Neural cell (in vitro differentiated cells): ENCODE measurements at regions not wholly inside any gene's neighbourhood (a gene's known extent, or its start where the extent isn't known, plus 50 kb on each side); places are given as distances from the start of the nearest gene placed in this dataset.

Experiments
- H2AFZ ChIP-seq: fragments of 200-600, 300-800 bp; sonication (generic), shearing (Covaris generic); 2 replicates; pipeline ENCODE4 v1.6.0; 2014; ENCODE audit warnings: low read depth, mild to moderate bottlenecking, antibody characterized with exemption, low read length, moderate library complexity
- H3F3A ChIP-seq: fragments of 200-600 bp; shearing (Covaris generic); 2 replicates; pipeline ENCODE4 v1.6.1; 2016; ENCODE audit warnings: mild to moderate bottlenecking, moderate library complexity, mixed read lengths, antibody characterized with exemption, low read length; ENCODE audit not compliant: insufficient read depth, poor library complexity, severe bottlenecking
- H3K27ac ChIP-seq: fragments of 200-600, 300-800 bp; sonication (generic), shearing (Covaris generic); 2 replicates; pipeline ENCODE4 v1.5.1; 2014; ENCODE audit warnings: mild to moderate bottlenecking, low read length, moderate library complexity
- H3K27me3 ChIP-seq: fragments of 300-800, 200-600 bp; sonication (generic), shearing (Covaris generic); 2 replicates; pipeline ENCODE4 v1.6.0; 2014; ENCODE audit warnings: mild to moderate bottlenecking, low read depth, low read length, moderate library complexity; ENCODE audit not compliant: insufficient read depth
- H3K36me3 ChIP-seq: fragments of 300-800, 200-600 bp; sonication (generic), shearing (Covaris generic); 2 replicates; pipeline ENCODE4 v1.5.1; 2014; ENCODE audit warnings: mild to moderate bottlenecking, antibody characterized with exemption, low read length, moderate library complexity; ENCODE audit not compliant: insufficient read depth
- H3K4me2 ChIP-seq: fragments of 300-800, 200-600 bp; sonication (generic), shearing (Covaris generic); 2 replicates; pipeline ENCODE4 v1.6.0; 2014; ENCODE audit warnings: mild to moderate bottlenecking, low read length
- H3K4me3 ChIP-seq: fragments of 300-800, 200-600 bp; sonication (generic), shearing (Covaris generic); 2 replicates; pipeline ENCODE4 v1.5.1; 2014; ENCODE audit warnings: mild to moderate bottlenecking, low read length, moderate library complexity
- H3K79me2 ChIP-seq: fragments of 200-600 bp; shearing (Covaris generic); replicated peaks from 2 replicates; pipeline ENCODE4 v1.6.0; 2014; ENCODE audit warnings: mild to moderate bottlenecking, low read length, moderate library complexity; ENCODE audit not compliant: insufficient read depth
- H3K9ac ChIP-seq: fragments of 300-800, 200-600 bp; sonication (generic), shearing (Covaris generic); 2 replicates; pipeline ENCODE4 v1.6.1; 2016; ENCODE audit warnings: mild to moderate bottlenecking, low read length, mixed read lengths
- H3K9me2 ChIP-seq: fragments of 200-600 bp; shearing (Covaris generic); 2 replicates; pipeline ENCODE4 v1.6.1; 2016; ENCODE audit warnings: mild to moderate bottlenecking, low read length, mixed read lengths; ENCODE audit not compliant: insufficient read depth
- H3K9me3 ChIP-seq: fragments of 200-600, 300-800 bp; sonication (generic), shearing (Covaris generic); 2 replicates; pipeline ENCODE4 v1.6.1; 2016; ENCODE audit warnings: mild to moderate bottlenecking, mixed run types, low read length, moderate library complexity, mixed read lengths
- H4K20me1 ChIP-seq: fragments of 200-600 bp; shearing (Covaris generic); 2 replicates; pipeline ENCODE4 v1.6.1; 2016; ENCODE audit warnings: mild to moderate bottlenecking, mixed run types; ENCODE audit not compliant: insufficient read depth
- CTCF ChIP-seq: fragments of 450-650 bp; IDR thresholded peaks from 2 replicates; pipeline ENCODE4 v1.5.1; 2014; ENCODE audit warnings: antibody characterized with exemption, mild to moderate bottlenecking, moderate library complexity; ENCODE audit not compliant: poor library complexity, severe bottlenecking
- EP300 ChIP-seq: fragments of 450-650 bp; conservative IDR thresholded peaks from 2 replicates; pipeline ENCODE4 v1.6.1; 2014; ENCODE audit warnings: antibody characterized with exemption, mild to moderate bottlenecking, moderate library complexity; ENCODE audit not compliant: poor library complexity, severe bottlenecking
- EZH2 ChIP-seq: fragments of 200-600, 300-800 bp; shearing (Covaris generic), sonication (generic); IDR thresholded peaks from 2 replicates; pipeline ENCODE4 v1.6.1; 2014; ENCODE audit warnings: antibody characterized with exemption, low read length, borderline replicate concordance, mild to moderate bottlenecking; ENCODE audit not compliant: insufficient read depth, poor library complexity, severe bottlenecking
- MXI1 ChIP-seq: fragments of 450-650 bp; conservative IDR thresholded peaks from 2 replicates; pipeline ENCODE4 v1.6.1; 2014; ENCODE audit warnings: antibody characterized with exemption, mild to moderate bottlenecking; ENCODE audit not compliant: poor library complexity, severe bottlenecking
- POLR2AphosphoS5 ChIP-seq: IDR thresholded peaks from 2 replicates; pipeline ENCODE4 v1.6.1; 2012
- RAD21 ChIP-seq: fragments of 450-650 bp; conservative IDR thresholded peaks from 2 replicates; pipeline ENCODE4 v1.6.1; 2014; ENCODE audit warnings: antibody characterized with exemption, mild to moderate bottlenecking, moderate library complexity
- SMC3 ChIP-seq: fragments of 450-650 bp; conservative IDR thresholded peaks from 2 replicates; pipeline ENCODE4 v1.6.1; 2014; ENCODE audit warnings: antibody characterized with exemption, mild to moderate bottlenecking, moderate library complexity; ENCODE audit not compliant: poor library complexity
- TAF1 ChIP-seq: IDR thresholded peaks from 2 replicates; pipeline ENCODE4 v1.6.1; 2012; ENCODE audit warnings: low read depth
- TF ChIP-seq, protein P1 (sequence below): IDR thresholded peaks from 2 replicates; pipeline ENCODE4 v1.6.1; 2012; ENCODE audit warnings: borderline replicate concordance

DNA sequence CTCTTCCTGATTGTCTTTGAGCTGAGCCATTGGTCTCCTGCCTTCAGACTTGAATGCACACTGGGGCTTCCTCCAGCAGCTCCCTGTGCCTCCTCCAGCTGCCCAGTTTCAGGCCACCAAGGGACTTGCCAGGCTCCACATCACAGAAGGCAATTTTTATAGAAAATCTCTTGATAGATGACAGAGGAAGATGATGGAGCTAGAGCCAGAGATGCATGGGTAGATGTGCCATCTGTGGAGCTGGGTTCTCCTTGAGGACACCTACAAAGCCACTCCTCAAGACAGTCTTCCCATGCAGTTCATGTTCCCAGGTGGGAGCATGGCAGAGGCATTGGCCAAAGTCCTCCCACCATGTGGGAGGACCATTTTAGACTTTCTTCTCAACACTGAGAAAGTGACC is 239.6 kb upstream of the IRX1 start:
- no peak overlapping the region for H3K27ac ChIP-seq
- H3K36me3 ChIP-seq: no peaks in the 10 kb centered on the region
- H3K9me2 ChIP-seq: no peaks in the 10 kb centered on the region
- no peak overlapping the region for H3K4me2 ChIP-seq
- H3K9me3 ChIP-seq: no peaks in the 10 kb centered on the region
- no peaks in the 10 kb centered on the region for H3F3A ChIP-seq
- H3K79me2 ChIP-seq: no peaks in the 10 kb centered on the region
- H3K4me3 ChIP-seq: no peak overlapping the region
- H3K27me3 ChIP-seq: no peaks in the 10 kb centered on the region
- no peaks in the 10 kb centered on the region for H4K20me1 ChIP-seq
- no peak overlapping the region for H2AFZ ChIP-seq
- TF ChIP-seq EP300: no peak
- TF ChIP-seq CTCF: no peak
- TF ChIP-seq SMC3: no peak
- TF ChIP-seq POLR2AphosphoS5: no peak
- TF ChIP-seq EZH2: no peak
- TF ChIP-seq, protein P1, sequence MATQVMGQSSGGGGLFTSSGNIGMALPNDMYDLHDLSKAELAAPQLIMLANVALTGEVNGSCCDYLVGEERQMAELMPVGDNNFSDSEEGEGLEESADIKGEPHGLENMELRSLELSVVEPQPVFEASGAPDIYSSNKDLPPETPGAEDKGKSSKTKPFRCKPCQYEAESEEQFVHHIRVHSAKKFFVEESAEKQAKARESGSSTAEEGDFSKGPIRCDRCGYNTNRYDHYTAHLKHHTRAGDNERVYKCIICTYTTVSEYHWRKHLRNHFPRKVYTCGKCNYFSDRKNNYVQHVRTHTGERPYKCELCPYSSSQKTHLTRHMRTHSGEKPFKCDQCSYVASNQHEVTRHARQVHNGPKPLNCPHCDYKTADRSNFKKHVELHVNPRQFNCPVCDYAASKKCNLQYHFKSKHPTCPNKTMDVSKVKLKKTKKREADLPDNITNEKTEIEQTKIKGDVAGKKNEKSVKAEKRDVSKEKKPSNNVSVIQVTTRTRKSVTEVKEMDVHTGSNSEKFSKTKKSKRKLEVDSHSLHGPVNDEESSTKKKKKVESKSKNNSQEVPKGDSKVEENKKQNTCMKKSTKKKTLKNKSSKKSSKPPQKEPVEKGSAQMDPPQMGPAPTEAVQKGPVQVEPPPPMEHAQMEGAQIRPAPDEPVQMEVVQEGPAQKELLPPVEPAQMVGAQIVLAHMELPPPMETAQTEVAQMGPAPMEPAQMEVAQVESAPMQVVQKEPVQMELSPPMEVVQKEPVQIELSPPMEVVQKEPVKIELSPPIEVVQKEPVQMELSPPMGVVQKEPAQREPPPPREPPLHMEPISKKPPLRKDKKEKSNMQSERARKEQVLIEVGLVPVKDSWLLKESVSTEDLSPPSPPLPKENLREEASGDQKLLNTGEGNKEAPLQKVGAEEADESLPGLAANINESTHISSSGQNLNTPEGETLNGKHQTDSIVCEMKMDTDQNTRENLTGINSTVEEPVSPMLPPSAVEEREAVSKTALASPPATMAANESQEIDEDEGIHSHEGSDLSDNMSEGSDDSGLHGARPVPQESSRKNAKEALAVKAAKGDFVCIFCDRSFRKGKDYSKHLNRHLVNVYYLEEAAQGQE: no peak
- TF ChIP-seq RAD21: no peak
- no peak for TF ChIP-seq TAF1
- no peak for TF ChIP-seq MXI1
- H3K9ac ChIP-seq: no peak overlapping the region

DNA sequence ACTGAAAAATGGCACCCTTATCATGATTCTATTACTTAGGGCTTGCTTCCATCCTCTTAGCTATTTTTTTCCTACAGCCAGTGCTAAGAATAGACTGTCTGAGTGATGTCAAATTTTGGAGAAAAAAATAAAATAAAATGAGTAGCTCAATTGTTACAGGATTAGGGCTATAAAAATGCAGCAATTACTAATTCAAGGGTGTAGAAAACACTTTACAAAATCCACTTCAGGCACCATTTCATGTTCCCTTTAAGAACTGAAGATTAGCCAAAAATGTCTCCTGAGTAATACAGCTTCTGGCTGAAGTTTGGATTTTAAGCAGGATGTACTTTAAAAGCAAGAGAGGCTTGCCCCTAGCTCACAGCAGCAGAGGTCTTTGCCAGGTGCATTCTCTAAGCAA is 240.5 kb upstream of the IRX1 start:
- Histone ChIP-seq H4K20me1 (no peaks in the 10 kb centered on the region), H3K36me3 (no peaks in the 10 kb centered on the region), H3K4me2 (no peak overlapping the region), H3F3A (no peaks in the 10 kb centered on the region), H3K27me3 (no peaks in the 10 kb centered on the region), H3K9me2 (no peaks in the 10 kb centered on the region), H3K4me3 (no peak overlapping the region), H3K9ac (no peak overlapping the region), H3K79me2 (no peaks in the 10 kb centered on the region), H3K27ac (no peak overlapping the region), H3K9me3 (no peaks in the 10 kb centered on the region), H2AFZ (no peak overlapping the region)
- TF ChIP-seq MXI1 (no peak), EZH2 (no peak), CTCF (no peak), TAF1 (no peak), SMC3 (no peak), RAD21 (no peak), POLR2AphosphoS5 (no peak), EP300 (no peak)
- TF ChIP-seq, protein P1: no peak
